ENCODE measurements at regions not wholly inside any gene's neighbourhood (a gene's known extent, or its start where the extent isn't known, plus 50 kb on each side); places are given as distances from the start of the nearest gene placed in this dataset.

- no peak overlapping the region for H3K4me3 ChIP-seq
- intact Hi-C loops (cut with DNase I): no loop called here
- no peak for DNase-seq (ENCODE audit: extremely low spot score in 2 of 2)
- H3K4me1 ChIP-seq: no peaks in the 10 kb centered on the region
- no peaks in the 10 kb centered on the region for H3K9me3 ChIP-seq
- TF ChIP-seq POLR2AphosphoS5 (IDR thresholded peaks at IDR 0.05; ENCODE audit: insufficient read depth in 1 of 2, low read depth in 1 of 2) (no peak), CTCF (IDR thresholded peaks at IDR 0.05) (no peak), POLR2A (IDR thresholded peaks at IDR 0.05) (no peak)
- no peak overlapping the region for H3K27ac ChIP-seq
- H3K27me3 ChIP-seq: no peaks in the 10 kb centered on the region
- H3K36me3 ChIP-seq: no peaks in the 10 kb centered on the region
Measured at GRCh38 chr1:192061556-192061955, 96.7 kb upstream of the RGS18 start.

- H3K4me3 ChIP-seq: no peak overlapping the region
- no peaks in the 10 kb centered on the region for H3K27me3 ChIP-seq
- no peaks in the 10 kb centered on the region for H3K9me3 ChIP-seq
- no peak for TF ChIP-seq POLR2A (IDR thresholded peaks at IDR 0.05)
- TF ChIP-seq CTCF (IDR thresholded peaks at IDR 0.05): no peak
- no peak for TF ChIP-seq POLR2AphosphoS5 (IDR thresholded peaks at IDR 0.05; ENCODE audit: insufficient read depth in 1 of 2, low read depth in 1 of 2)
- H3K36me3 ChIP-seq: no peaks in the 10 kb centered on the region
- DNase-seq (ENCODE audit: extremely low spot score in 2 of 2): no peak
- intact Hi-C loops (cut with DNase I): no loop called here
- no peak overlapping the region for H3K27ac ChIP-seq
- H3K4me1 ChIP-seq: no peaks in the 10 kb centered on the region
Measured at GRCh38 chr1:192065087-192065486, 93.2 kb upstream of the RGS18 start.

GRCh38 chr1:192066202-192066601, 92.1 kb upstream of the RGS18 start:
- intact Hi-C loops (cut with DNase I): no loop called here
- no peaks in the 10 kb centered on the region for H3K9me3 ChIP-seq
- DNase-seq (ENCODE audit: extremely low spot score in 2 of 2): no peak
- no peak for TF ChIP-seq POLR2A (IDR thresholded peaks at IDR 0.05)
- TF ChIP-seq CTCF (IDR thresholded peaks at IDR 0.05): no peak
- TF ChIP-seq POLR2AphosphoS5 (IDR thresholded peaks at IDR 0.05; ENCODE audit: insufficient read depth in 1 of 2, low read depth in 1 of 2): no peak
- no peaks in the 10 kb centered on the region for H3K36me3 ChIP-seq
- H3K27ac ChIP-seq: no peak overlapping the region
- no peak overlapping the region for H3K4me3 ChIP-seq
- H3K4me1 ChIP-seq: no peaks in the 10 kb centered on the region
- H3K27me3 ChIP-seq: no peaks in the 10 kb centered on the region

GRCh38 chr1:192067360-192067759, 90.9 kb upstream of the RGS18 start:
- no peak for DNase-seq (ENCODE audit: extremely low spot score in 2 of 2)
- Histone ChIP-seq H3K4me3 (no peak overlapping the region), H3K4me1 (no peaks in the 10 kb centered on the region), H3K27me3 (no peaks in the 10 kb centered on the region), H3K36me3 (no peaks in the 10 kb centered on the region), H3K27ac (no peak overlapping the region), H3K9me3 (no peaks in the 10 kb centered on the region)
- TF ChIP-seq CTCF (IDR thresholded peaks at IDR 0.05) (no peak), POLR2AphosphoS5 (IDR thresholded peaks at IDR 0.05; ENCODE audit: insufficient read depth in 1 of 2, low read depth in 1 of 2) (no peak), POLR2A (IDR thresholded peaks at IDR 0.05) (no peak)
- intact Hi-C loops (cut with DNase I): no loop called here

- DNase-seq (ENCODE audit: extremely low spot score in 2 of 2): no peak
- intact Hi-C loops (cut with DNase I): no loop called here
- Histone ChIP-seq H3K27me3 (no peaks in the 10 kb centered on the region), H3K9me3 (no peaks in the 10 kb centered on the region), H3K4me3 (no peak overlapping the region), H3K4me1 (no peaks in the 10 kb centered on the region), H3K36me3 (no peaks in the 10 kb centered on the region), H3K27ac (no peak overlapping the region)
- no peak for TF ChIP-seq POLR2AphosphoS5 (IDR thresholded peaks at IDR 0.05; ENCODE audit: insufficient read depth in 1 of 2, low read depth in 1 of 2)
- TF ChIP-seq CTCF (IDR thresholded peaks at IDR 0.05): no peak
- no peak for TF ChIP-seq POLR2A (IDR thresholded peaks at IDR 0.05)
Measured at GRCh38 chr1:192070213-192070612, 88.0 kb upstream of the RGS18 start.

Measured in vagina (tissue), 2 donors.